ENCODE measurements at regions not wholly inside any gene's neighbourhood (a gene's known extent, or its start where the extent isn't known, plus 50 kb on each side); places are given as distances from the start of the nearest gene placed in this dataset.
A peak's percentile ranks its signal among the peaks of the same experiment; 100 is the strongest.

GRCh38 chr6:22099231-22099630 is 197.6 kb downstream of the PRL start:
- no peak overlapping the region for H3K4me3 ChIP-seq (ENCODE audit: low read depth, low read length)
- DNase-seq (ENCODE audit: low read depth) = no peak
- TF ChIP-seq CTCF (conservative IDR thresholded peaks at IDR 0.05; ENCODE audit: low read depth, low read length) = no peak

GRCh38 chr6:22099923-22100322 is 196.9 kb downstream of the PRL start:
- TF ChIP-seq CTCF (conservative IDR thresholded peaks at IDR 0.05; ENCODE audit: low read depth, low read length) = no peak
- DNase-seq (ENCODE audit: low read depth) = no peak
- H3K4me3 ChIP-seq (ENCODE audit: low read depth, low read length) = no peak overlapping the region

GRCh38 chr6:22101163-22101562 is 195.7 kb downstream of the PRL start:
- no peak overlapping the region for H3K4me3 ChIP-seq (ENCODE audit: low read depth, low read length)
- no peak for DNase-seq (ENCODE audit: low read depth)
- no peak for TF ChIP-seq CTCF (conservative IDR thresholded peaks at IDR 0.05; ENCODE audit: low read depth, low read length)

- H3K4me3 ChIP-seq (ENCODE audit: low read depth, low read length) = no peak overlapping the region
- peak; percentile 47 for DNase-seq (ENCODE audit: low read depth)
- no peak for TF ChIP-seq CTCF (conservative IDR thresholded peaks at IDR 0.05; ENCODE audit: low read depth, low read length)
Measured at GRCh38 chr6:22102671-22103070, 194.2 kb downstream of the PRL start.

- no peak overlapping the region for H3K4me3 ChIP-seq (ENCODE audit: low read depth, low read length)
- no peak for DNase-seq (ENCODE audit: low read depth)
- no peak for TF ChIP-seq CTCF (conservative IDR thresholded peaks at IDR 0.05; ENCODE audit: low read depth, low read length)
Measured at GRCh38 chr6:22106451-22106850, 190.4 kb downstream of the PRL start.

- TF ChIP-seq CTCF (conservative IDR thresholded peaks at IDR 0.05; ENCODE audit: low read depth, low read length) = no peak
- DNase-seq (ENCODE audit: low read depth) = no peak
- no peak overlapping the region for H3K4me3 ChIP-seq (ENCODE audit: low read depth, low read length)
Measured at GRCh38 chr6:22106961-22107360, 189.9 kb downstream of the PRL start.

GRCh38 chr6:22108199-22108598 is 188.6 kb downstream of the PRL start:
- TF ChIP-seq CTCF (conservative IDR thresholded peaks at IDR 0.05; ENCODE audit: low read depth, low read length) = no peak
- DNase-seq (ENCODE audit: low read depth) = no peak
- H3K4me3 ChIP-seq (ENCODE audit: low read depth, low read length) = no peak overlapping the region
